Trophoblast cell (in vitro differentiated cells and primary cell): ENCODE measurements at regions not wholly inside any gene's neighbourhood (a gene's known extent, or its start where the extent isn't known, plus 50 kb on each side); places are given as distances from the start of the nearest gene placed in this dataset.

Experiments used
- DNase-seq, 2 donors: peaks; one replicate each; pipeline ENCODE4 v3.0.0-alpha.2; 2016
- H2AFZ ChIP-seq: 2 replicates; pipeline ENCODE4 v1.6.1; 2013; ENCODE audit warnings: low read length, moderate library complexity, mild to moderate bottlenecking; ENCODE audit not compliant: insufficient read depth, poor library complexity
- H2AK5ac ChIP-seq: 2 replicates; pipeline ENCODE4 v1.6.1; 2013; ENCODE audit warnings: mild to moderate bottlenecking, low read length
- H2BK120ac ChIP-seq: 2 replicates; pipeline ENCODE4 v1.6.1; 2013; ENCODE audit warnings: low read length, mild to moderate bottlenecking, moderate library complexity; ENCODE audit not compliant: insufficient read depth, poor library complexity
- H2BK12ac ChIP-seq: 2 replicates; pipeline ENCODE4 v1.6.1; 2013; ENCODE audit warnings: mild to moderate bottlenecking, low read length, moderate library complexity
- H2BK5ac ChIP-seq: 2 replicates; pipeline ENCODE4 v1.6.1; 2013; ENCODE audit warnings: low read length, low read depth, moderate library complexity, mild to moderate bottlenecking; ENCODE audit not compliant: poor library complexity
- H3K14ac ChIP-seq: 2 replicates; pipeline ENCODE4 v1.6.1; 2013; ENCODE audit warnings: mild to moderate bottlenecking, low read length
- H3K18ac ChIP-seq: 2 replicates; pipeline ENCODE4 v1.6.1; 2013; ENCODE audit warnings: mild to moderate bottlenecking, low read length
- H3K23ac ChIP-seq: 2 replicates; pipeline ENCODE4 v1.6.1; 2013; ENCODE audit warnings: low read length
- H3K27ac ChIP-seq: 2 replicates; pipeline ENCODE4 v1.5.1; 2013; ENCODE audit warnings: low read depth, mild to moderate bottlenecking, inconsistent platforms, low read length, moderate library complexity
- H3K27me3 ChIP-seq: 2 replicates; pipeline ENCODE4 v1.6.1; 2013; ENCODE audit warnings: inconsistent platforms, mild to moderate bottlenecking, low read length, moderate library complexity; ENCODE audit not compliant: insufficient read depth
- H3K36me3 ChIP-seq, 2 experiments: 1 replicate in 1 of 2; 2 replicates in 1 of 2; pipeline ENCODE4 v1.6.1; 2013; ENCODE audit warnings: low read length in 2 of 2, mild to moderate bottlenecking in 2 of 2, moderate library complexity in 1 of 2; ENCODE audit not compliant: insufficient read depth in 2 of 2, control insufficient read depth in 1 of 2
- H3K4ac ChIP-seq: 2 replicates; pipeline ENCODE4 v1.6.1; 2013; ENCODE audit warnings: low read depth, mild to moderate bottlenecking, low read length, moderate library complexity
- H3K4me1 ChIP-seq, 2 experiments: 1 replicate in 1 of 2; 2 replicates in 1 of 2; pipeline ENCODE4 v1.6.1; 2013; ENCODE audit warnings: low read length in 2 of 2, mild to moderate bottlenecking in 2 of 2, moderate library complexity in 1 of 2; ENCODE audit not compliant: insufficient read depth in 2 of 2, control insufficient read depth in 1 of 2
- H3K4me2 ChIP-seq: 2 replicates; pipeline ENCODE4 v1.6.1; 2013; ENCODE audit warnings: inconsistent platforms, mild to moderate bottlenecking, low read length, moderate library complexity
- H3K4me3 ChIP-seq: 2 replicates; pipeline ENCODE4 v1.5.1; 2013; ENCODE audit warnings: mild to moderate bottlenecking, low read depth, low read length, inconsistent platforms
- H3K79me1 ChIP-seq: one replicate; pipeline ENCODE4 v1.6.1; 2013; ENCODE audit warnings: low read length
- H3K79me2 ChIP-seq: 2 replicates; pipeline ENCODE4 v1.6.1; 2013; ENCODE audit warnings: low read length, mild to moderate bottlenecking; ENCODE audit not compliant: control insufficient read depth, insufficient read depth, poor library complexity
- H3K9ac ChIP-seq: 2 replicates; pipeline ENCODE4 v1.6.1; 2013; ENCODE audit warnings: mild to moderate bottlenecking, low read length
- H3K9me3 ChIP-seq: 2 replicates; pipeline ENCODE4 v1.6.1; 2013; ENCODE audit warnings: low read depth, mild to moderate bottlenecking, control low read depth, inconsistent platforms, low read length; ENCODE audit not compliant: insufficient read depth
- H4K12ac ChIP-seq: 2 replicates; pipeline ENCODE4 v1.6.1; 2013; ENCODE audit warnings: low read depth, mild to moderate bottlenecking, low read length, moderate library complexity
- H4K8ac ChIP-seq: 2 replicates; pipeline ENCODE4 v1.6.1; 2013; ENCODE audit warnings: low read depth, mild to moderate bottlenecking, low read length, moderate library complexity
- H4K91ac ChIP-seq: one replicate; pipeline ENCODE4 v1.6.1; 2013; ENCODE audit warnings: low read depth, mild to moderate bottlenecking, low read length, moderate library complexity
- WGBS: extraction: QIAGEN DNeasy Blood & Tissue Kit; methylation state at CpG from one replicate; pipeline ENCODE4 v1.1.7; 2013; ENCODE audit warnings: missing lambda C conversion rate; ENCODE audit not compliant: insufficient read length, insufficient coverage; ENCODE audit errors: extremely low coverage; 5-methylcytosine and 5-hydroxymethylcytosine counted together

DNA sequence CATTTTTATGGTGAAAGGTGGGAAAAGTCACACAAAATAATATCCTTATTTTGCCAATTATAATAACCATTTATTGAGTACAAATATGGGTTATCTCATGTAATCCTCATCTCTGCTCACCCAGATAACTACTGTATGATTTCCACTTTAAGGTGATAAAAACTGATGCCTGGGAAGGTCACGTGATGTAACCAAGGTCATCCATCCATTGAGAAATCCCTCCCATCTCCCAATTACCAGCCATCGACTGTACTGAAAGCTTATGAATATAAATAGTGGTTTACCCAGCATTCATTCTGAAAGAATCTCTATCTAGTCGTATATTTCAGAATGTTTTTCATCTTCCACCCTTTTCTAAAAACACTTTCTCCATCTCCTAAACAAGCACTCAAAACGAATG lies 55.0 kb upstream of the IFNAR2 start:
- H3K4ac ChIP-seq: no peak overlapping the region
- no peak overlapping the region for H3K18ac ChIP-seq
- no peak overlapping the region for H4K12ac ChIP-seq
- no peaks in the 10 kb centered on the region for H3K79me2 ChIP-seq
- H3K9me3 ChIP-seq: no peaks in the 10 kb centered on the region
- H3K9ac ChIP-seq: no peak overlapping the region
- H3K79me1 ChIP-seq: no peaks in the 10 kb centered on the region
- no peak overlapping the region for H3K14ac ChIP-seq
- H3K4me3 ChIP-seq: no peak overlapping the region
- H3K4me1 ChIP-seq: no peaks in the 10 kb centered on the region
- H2BK12ac ChIP-seq: no peak overlapping the region
- H2BK120ac ChIP-seq: no peak overlapping the region
- DNase-seq: no peak
- no peak overlapping the region for H3K27ac ChIP-seq
- H3K23ac ChIP-seq: no peak overlapping the region
- no peak overlapping the region for H2AK5ac ChIP-seq
- H3K36me3 ChIP-seq: no peaks in the 10 kb centered on the region
- H2BK5ac ChIP-seq: no peak overlapping the region
- no CpG with 5 or more reads among the region's 4 CpGs for WGBS
- no peaks in the 10 kb centered on the region for H3K27me3 ChIP-seq
- no peak overlapping the region for H3K4me2 ChIP-seq
- H4K8ac ChIP-seq: no peak overlapping the region
- H2AFZ ChIP-seq: no peak overlapping the region
- H4K91ac ChIP-seq: no peak overlapping the region
